CMK (cell line): ENCODE measurements at regions not wholly inside any gene's neighbourhood (a gene's known extent, or its start where the extent isn't known, plus 50 kb on each side); places are given as distances from the start of the nearest gene placed in this dataset.

Experiments
- DNase-seq: peaks from one replicate; pipeline ENCODE4 v3.0.0-alpha.2; 2010; ENCODE audit warnings: low read depth

DNA sequence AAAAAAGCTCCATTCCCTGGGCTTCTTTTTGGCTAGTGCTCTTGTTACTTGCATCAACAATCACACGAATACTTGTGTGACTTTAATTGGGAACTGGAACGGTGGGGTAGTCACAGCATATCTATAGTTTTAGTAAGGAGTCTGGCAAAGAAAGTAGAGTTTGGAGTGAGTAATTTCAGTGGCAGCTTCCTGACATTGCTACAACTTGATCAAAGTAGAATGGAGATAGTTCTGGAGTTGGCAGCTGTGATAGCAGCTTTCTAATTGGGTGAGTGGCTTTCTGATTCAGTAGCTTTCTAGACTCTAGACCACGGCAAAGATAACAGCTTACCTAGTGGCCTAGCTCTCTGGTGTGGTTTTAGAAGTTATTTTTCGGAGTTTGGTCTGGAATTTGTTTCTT lies 475.0 kb downstream of the TUSC7 start:
- no peak for DNase-seq

DNA sequence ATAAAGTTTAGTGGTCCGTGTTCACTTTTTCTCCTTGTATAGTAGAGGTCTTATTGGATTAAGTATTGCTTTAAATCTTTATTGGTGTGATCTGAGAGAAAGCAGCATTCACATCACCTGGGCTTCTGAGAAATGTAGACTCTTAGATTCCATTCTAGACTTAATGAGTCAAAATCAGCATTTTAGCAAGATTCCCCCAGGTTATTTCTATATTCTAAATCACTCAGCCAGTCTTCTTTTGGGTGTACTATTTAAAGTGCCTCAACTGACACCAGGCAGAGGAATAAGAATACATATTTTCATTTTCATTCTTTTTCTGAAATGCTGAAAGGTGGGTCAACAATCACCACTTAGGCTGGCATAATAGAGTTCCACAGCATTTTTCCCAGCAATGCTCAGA lies 481.7 kb downstream of the TUSC7 start:
- DNase-seq, result no peak

DNA sequence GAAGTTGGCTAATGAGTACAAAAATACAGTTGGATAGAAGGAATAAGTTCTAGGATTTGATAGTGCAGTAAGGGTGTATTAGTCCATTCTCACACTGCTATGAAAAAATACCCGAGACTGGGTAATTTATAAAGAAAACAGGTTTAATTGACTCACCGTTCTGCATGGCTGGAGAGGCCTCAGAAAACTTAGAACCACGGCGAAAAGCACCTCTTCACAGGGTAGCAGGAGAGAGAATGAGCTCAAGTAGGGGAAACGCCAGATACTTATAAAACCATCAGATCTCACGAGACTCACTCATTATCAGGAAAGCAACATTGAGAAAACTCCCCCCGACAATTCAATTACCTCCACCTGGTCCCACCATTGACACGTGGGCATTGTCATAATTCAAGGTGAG lies 483.3 kb downstream of the TUSC7 start:
- DNase-seq, result no peak

DNA sequence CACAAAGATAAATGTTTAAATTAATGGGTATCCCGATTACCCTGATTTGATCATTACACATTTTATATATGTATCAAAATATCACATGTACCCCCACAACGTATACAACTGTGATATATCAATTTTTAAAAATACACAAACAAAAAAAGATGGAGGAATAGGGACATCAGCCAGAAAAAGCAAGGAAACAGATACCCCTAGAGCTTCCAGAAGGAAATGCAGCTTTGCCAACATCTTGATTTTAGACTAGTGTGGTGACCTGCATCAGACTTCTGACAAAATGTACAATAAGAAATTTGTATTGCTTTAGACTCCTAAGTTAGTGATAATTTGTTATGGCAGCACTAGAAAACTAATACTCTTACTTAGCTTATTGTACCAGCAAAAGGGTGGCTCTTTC lies 483.8 kb downstream of the TUSC7 start:
- no peak for DNase-seq

DNA sequence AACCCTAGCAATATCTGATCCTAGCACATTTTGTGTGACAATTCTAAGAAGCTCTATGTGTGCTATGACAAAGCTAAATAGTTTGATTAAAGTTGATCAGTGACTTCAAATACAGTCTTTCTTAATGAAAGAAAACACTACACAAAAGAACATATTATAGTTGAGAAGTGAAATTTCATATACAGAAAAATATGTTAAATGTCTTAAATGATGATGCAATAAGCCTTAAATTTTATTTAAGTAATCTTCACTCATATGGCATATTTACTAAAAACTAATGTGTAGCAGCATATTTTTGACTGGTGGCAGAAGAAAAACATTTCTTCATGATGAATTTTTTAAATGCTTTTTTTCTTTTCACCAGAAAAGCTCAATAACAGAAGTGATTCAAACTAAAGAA lies 485.5 kb downstream of the TUSC7 start:
- no peak for DNase-seq

DNA sequence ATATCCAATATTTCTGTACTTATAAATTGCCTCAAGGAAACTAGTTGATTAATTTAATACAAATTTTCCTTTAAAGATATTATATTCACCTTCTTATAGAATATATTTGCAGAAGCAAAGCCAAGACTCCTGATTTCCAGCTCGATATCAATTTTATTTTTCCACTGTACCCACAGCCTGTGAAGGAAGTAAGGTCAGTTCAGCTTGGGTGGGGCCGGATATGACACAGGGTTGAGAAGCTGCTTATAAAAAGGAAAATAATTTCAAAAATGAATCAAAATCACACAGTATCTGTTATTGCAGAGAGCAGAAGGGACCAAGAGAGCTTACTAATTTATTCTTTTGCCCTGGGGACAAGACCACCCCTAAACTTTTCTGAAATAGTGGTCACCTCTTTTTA lies 491.4 kb downstream of the TUSC7 start:
- no peak for DNase-seq

DNA sequence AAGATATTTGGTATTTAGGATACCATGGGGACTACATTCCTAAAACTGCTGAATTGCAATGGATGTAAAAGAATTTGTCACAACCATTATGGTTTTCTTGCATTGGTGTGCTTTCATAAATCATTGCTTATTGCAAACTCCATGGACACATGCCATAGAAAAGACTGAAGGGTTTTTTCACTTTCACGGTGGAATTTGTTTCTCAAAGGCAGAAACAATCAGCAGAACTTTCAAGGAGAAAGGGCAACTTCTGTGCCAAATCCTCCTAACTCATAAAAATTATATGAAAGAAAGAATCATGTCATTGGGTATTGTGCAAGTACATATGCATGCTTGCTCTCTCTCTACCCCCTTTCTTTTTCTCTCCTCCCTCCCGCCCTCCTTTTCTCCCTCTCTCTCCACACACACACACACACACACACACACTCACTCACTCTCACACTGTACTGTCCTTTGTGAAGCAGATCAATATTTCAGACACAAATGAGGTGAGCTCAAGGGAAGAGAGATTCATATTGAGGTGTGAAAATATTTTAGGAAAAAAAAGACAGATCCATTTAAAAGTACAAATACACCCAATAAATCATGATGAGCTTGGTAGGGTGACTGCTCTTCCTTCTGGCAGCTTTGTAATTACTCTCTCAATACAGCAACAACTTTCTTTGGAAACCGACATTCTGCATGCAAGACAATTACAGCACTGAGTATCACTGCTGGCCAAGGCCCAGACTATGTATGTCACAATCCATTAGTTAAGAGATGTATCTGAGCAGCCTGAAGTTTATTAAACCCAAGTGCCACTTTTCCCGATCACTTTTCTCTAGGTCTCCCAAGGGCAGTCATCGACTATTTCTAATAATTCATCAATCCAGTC lies 492.6 kb downstream of the TUSC7 start:
- no peak for DNase-seq

DNA sequence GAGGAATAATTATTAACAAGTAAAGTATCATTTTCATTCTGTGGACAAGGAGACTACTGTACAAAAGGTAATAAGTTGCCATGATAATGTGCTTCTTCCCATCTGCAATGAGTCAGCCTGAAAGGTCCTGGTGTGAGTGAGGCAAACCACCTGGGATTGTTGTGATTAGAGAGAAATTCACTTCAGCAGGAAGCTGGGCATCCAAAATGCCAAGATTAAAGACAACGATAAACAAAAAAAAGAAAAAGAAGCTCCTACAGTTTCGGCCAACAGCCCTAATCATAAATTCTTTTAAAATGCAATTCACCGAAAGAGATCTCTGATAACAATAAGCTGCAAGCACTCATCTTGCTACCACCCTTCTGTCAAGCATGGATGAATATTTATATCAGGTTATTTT lies 507.8 kb downstream of the TUSC7 start:
- DNase-seq, result no peak

DNA sequence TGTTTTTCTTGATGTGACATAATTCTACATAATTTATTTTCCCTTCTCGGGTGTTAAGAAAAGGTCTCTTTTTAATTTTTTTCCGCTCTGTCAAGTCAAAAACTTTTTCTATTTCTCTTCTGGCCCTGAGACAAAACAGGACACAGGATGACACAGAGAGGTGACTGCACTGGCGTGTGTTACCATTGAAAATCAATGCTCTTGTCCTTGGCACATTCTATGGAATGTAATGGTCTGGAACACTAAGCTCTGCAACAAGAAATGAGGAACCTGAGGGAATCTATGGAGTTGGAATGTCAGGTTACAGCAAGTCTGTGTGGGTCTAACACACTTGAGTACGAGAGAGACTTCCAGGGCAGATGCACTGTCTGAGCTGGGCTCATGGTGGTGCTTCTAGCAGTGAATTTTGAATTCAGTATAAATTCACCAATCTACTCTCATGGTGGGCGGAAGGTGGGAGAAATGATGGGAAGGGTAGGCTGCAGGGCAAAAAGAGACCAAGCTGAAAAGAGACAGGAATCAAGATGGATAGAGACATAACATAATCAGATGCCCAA lies 508.3 kb downstream of the TUSC7 start:
- DNase-seq, result no peak

DNA sequence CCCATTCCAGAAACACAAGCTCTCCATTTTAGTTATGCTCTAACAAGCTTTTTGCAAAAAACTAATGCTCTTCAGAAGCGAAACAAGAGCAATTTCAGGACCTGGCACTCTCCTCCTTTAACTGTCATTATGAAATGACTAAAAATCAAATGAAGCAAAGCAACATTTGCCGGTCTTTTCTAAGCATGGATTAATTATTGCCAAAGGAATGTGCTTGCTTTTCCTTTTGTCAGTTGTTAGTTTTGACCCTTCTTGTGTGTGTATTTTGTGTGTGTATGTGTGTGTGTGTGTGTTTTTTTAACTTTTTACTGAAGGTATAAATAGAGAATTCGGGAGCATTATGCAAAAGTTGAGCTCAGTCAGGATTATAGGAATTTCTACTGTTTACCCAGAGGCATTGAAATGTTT lies 509.1 kb downstream of the TUSC7 start:
- no peak for DNase-seq

DNA sequence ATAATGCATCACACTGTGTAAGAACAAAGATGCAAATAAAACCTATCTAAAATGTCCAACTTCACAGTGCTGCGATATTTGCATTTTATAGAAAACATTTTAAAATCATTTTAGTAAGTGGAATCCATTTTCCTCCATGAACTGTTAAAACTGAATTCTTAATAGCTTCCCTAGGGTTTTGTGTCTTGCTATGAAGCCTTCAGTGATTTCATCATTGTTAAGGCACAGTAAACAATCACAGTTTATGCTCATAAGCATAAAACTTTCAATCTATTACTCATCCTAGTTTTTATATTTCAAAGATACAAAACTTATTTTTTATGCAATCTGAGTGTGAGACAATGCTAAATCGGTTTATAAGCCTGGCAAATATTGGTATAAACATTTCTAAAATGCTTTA lies 509.7 kb downstream of the TUSC7 start:
- DNase-seq, result no peak

DNA sequence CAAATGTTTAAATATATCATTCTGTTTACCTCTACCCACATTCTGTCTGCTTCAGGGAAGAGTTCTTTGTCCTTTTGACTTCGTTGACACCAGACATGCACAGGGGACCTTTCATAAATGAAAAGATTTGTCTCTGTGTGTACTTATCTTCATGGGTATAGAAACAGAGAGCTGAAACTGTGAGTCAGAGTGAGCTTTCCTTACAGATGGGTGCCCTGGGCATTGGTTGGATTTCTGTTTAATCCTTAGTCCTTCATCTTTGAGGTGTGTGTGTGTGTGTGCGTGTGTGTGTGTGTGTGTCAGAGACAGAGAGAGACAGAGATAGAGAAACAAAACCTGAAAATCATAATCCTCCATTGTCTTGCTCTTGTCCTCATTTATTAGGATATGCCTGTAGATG lies 517.4 kb downstream of the TUSC7 start:
- DNase-seq, result no peak

DNA sequence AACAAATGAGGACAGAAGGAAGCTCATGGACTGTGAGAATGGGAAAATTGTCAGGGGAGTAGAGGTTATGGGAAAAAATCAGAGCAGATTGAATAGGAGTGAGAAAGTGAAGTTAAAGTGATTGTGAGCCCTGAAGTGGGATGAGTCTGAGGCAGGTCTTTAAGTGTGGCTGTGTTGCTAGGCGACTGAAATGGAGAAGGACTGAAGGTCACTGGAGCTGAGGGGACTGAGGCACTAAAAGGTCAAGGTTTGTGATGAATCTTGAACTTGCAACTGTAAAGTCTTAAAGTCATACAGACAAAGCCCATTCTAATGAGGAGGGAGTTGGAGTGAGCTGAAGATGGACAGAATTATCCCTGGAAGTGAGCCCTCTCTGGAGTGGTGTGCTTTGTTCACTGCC lies 518.9 kb downstream of the TUSC7 start:
- DNase-seq, result no peak

DNA sequence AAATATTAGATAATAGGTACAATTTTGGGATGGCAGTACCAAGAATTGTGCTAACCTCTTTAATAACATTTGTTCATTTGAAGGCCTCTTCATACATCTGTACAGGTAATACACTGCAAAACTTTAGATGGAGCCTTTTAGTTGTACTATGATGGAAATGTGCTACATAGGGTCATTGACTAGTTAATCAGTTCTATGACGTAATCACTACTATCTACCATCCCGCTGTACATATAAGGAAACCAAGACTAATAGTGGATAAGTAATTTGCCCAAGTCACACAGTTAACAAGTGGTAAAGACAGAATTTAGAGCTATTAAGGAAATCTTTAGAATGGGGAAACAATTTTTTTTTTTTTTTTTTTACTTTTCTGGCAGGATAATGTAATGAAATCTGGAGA lies 521.3 kb downstream of the TUSC7 start:
- DNase-seq, result no peak

DNA sequence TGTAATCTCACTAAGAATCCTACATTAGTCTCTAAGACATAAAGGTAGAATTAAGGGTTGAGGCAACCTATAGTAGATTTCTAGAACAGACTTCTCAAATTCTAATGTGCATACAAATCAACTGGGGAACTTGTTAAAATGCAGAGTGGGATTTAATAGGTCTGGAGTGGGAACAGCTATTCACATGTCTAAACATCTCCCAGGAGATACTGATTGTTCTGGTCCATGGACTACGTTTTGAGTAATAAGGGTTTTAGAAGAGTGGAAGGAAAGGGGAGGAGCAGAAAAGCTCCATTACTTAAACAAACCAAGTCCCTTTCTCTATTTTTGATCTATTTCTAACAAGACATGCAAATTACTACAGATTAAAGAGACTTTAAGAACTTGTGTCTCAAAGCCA lies 524.8 kb downstream of the TUSC7 start:
- DNase-seq, result no peak

DNA sequence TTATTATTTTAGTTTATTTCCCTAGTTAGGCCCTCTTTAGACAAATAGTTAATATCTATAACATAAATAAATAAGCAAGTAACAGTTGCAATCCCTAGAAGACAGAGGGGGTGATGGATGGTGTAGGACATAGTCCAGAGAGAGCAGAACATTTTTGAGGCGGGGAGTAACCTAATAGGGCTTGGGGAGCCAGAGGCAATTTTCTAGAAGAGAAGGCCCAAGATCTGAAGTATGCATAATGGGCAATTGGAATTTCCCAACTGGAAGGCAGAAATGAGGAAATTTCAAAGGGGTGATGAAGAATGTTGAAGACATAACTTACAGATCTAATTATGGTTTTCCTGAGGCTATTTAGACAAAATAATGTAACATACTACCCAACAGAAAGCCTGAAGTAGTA lies 525.7 kb downstream of the TUSC7 start:
- no peak for DNase-seq

DNA sequence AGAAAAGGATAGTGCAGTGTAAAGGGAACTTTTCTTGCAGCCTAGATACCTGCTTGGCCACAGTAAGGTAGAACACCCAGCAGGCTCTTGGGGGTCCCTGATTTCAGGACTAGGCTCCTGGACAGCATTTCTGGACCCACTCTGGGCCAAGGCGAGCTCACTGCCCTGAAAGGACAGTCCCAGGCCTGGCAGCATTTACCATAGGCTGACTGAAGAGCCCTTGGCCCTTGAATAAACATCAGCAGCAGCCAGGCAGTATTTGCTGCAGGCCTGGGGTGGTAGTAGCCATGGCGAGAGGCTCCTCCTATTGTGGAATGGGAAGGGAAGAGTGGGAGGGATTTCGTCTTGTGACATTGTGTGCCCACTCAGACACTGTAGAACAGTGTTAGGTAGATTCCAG lies 529.2 kb downstream of the TUSC7 start:
- DNase-seq, result no peak

DNA sequence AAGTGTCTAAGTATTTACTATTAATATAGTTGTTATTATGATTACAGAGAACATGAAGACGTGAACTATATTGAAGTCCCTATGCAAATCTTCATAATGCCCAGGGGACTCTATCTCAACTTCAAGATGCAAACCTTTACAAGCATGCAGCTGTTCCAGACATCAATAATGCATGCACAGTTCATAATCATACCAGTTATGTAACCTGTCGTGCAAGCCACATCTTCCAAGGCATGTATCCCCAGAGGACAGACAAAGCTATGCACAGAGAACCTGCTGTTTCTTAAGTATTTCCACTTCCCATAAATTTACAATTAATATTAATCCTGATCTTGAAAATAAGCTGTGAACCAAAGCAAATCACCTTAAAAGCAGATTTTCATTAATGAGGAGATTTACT lies 534.1 kb downstream of the TUSC7 start:
- DNase-seq, result no peak

DNA sequence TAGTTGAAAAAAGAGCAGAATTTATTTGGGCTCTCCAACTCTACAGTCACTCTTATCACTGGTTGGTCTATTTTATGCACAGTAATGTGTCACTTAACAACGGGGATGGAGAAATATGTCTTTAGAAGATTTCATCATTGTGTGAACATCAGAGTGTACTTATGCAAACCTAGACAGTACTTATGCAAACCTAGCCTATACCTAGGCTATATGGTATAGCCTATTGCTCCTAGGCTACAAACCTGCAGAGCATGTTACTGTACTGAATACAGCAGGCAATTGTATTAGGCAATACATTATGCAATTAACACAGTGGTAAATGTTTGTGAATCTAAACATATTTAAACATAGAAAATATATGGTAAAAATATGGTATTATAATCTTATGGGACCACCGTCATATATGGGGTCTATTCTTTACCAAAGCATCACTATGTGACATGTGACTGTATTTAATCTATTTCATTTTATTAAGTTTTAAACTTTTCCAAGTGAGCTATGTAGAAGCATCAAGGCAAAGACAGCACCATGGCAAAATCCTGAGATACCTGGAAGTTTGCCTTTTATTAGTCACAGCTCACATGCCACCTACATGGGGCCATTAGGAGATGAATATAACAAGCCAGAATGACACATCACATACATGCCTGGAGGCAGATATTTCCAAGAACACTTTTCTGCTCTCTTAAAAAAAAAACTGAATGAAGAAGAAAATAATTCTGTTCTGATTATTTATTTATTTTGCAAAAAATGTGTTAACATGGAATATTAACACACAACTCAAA lies 537.4 kb downstream of the TUSC7 start:
- DNase-seq, result no peak

DNA sequence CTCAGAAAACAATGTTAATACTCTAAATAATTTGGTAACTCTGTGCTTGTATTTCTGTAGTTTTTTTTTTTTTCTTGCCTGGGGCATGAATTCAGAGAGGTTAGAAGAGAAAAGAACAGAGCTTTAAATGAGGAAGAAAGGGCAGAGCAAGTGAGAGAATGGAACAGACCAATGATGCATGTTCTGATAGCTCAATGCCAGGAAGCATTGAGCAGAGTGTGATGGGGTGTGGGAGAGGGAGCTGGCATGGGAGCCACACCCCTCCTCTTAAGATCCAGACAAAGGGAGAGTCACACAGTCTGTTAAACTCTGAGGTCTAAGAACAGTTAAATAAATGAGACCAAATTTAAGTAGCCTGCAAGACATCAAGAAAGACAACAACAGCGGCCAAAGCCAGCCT lies 538.6 kb downstream of the TUSC7 start:
- DNase-seq, result no peak

DNA sequence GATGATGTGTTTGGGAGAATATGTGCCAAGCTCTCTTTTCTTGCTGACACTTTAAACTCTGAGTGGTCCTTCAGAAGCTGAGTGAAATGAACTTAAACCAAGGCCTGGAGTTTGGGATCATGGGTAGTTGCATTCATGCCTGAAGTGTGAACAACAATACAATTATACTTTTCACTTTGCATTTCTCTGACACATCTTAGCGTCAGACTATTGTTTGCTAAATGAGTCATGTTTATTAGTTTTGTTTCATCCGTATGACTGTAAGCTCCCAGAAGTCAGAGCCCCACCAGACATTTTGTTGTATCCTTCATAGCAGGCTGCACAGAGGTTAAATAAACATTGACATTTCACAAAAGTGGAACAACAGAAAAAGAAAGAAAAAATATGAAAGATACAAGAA lies 542.6 kb downstream of the TUSC7 start:
- DNase-seq, result no peak

DNA sequence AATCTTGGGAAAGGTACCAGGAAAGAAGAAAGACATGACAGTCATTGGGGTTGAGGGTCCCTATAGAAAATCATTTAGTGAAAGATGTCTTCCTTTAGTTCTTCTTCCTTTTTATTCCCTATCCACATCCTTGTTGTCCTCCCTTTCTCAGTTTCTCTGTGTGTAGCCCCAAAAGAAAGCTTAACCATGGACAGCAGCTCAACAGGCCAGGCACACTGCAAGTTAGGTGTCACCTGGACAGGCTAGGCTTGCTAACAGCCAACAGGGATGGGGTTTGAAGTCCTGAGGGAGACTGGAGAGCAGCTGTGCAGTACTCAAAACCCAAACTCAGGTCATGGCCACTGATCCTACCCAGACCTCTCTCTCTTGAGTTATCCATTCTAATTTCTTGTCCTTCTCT lies 543.1 kb downstream of the TUSC7 start:
- DNase-seq, result no peak

DNA sequence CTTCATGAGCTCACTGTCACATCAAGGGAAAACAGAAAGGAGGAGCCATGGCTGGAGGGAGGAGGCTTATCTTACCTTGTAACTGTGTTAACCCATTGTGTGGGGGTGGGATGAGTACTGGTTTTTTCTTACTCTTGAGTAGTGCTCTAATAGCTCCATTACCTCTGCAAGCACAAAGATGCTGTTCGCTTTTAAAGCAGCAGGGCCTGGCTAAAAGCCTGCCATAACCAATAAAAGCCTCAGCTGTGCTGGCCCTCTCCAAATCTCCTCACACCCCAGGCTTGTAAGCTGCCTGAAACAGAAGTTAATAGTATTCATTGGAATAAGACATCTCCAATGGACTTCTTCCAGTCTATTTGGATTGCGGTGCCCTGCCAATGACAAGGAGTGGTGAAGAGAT lies 544.1 kb downstream of the TUSC7 start:
- DNase-seq, result no peak
